ENCODE measurements at regions not wholly inside any gene's neighbourhood (a gene's known extent, or its start where the extent isn't known, plus 50 kb on each side); places are given as distances from the start of the nearest gene placed in this dataset.

DNA sequence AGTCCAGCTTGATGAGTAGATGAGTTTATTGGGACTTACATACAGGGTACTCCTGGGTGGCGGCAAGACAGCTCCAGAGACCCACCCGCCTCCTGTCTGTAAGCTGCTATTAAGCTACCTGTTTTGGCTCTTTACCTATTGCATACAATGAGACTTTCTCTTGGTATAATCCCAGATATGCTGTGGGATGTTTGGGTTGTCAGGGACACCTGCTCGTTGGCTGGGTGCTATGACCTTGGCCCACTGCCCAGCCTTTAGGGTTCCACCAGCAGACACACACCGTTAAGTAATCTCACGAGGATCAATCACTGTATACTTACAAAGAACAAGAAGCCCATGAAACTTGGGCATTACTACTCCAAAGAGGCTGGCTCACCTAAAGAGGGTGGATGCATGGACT is 116.4 kb downstream of the NPIPB5 start:
- TF ChIP-seq, protein P1, sequence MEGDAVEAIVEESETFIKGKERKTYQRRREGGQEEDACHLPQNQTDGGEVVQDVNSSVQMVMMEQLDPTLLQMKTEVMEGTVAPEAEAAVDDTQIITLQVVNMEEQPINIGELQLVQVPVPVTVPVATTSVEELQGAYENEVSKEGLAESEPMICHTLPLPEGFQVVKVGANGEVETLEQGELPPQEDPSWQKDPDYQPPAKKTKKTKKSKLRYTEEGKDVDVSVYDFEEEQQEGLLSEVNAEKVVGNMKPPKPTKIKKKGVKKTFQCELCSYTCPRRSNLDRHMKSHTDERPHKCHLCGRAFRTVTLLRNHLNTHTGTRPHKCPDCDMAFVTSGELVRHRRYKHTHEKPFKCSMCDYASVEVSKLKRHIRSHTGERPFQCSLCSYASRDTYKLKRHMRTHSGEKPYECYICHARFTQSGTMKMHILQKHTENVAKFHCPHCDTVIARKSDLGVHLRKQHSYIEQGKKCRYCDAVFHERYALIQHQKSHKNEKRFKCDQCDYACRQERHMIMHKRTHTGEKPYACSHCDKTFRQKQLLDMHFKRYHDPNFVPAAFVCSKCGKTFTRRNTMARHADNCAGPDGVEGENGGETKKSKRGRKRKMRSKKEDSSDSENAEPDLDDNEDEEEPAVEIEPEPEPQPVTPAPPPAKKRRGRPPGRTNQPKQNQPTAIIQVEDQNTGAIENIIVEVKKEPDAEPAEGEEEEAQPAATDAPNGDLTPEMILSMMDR (conservative IDR thresholded peaks at IDR 0.05; ENCODE audit: low read length): no peak
- no peak for TF ChIP-seq EZH2phosphoT487 (IDR thresholded peaks at IDR 0.05; ENCODE audit: borderline replicate concordance, low read depth, low read length)

Measured in OCI-LY7 (cell line).